ENCODE measurements at regions not wholly inside any gene's neighbourhood (a gene's known extent, or its start where the extent isn't known, plus 50 kb on each side); places are given as distances from the start of the nearest gene placed in this dataset.

DNA sequence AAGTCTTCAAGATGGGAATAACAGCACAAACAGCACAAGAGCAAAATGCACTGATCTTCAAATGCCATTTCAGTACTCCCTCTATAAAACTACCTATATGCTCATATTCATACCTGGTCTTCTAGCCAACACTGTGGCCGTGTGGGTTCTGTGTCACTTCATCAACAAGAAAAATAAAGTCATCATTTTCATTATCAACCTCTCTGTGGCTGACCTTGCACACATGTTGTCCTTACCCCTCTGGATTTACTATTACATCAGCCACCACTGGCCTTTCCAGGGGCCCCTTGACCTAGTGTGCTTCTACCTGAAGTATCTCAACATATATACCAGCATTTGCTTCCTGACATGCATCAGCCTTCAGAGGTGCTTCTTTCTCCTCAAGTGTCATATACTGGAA lies 59.6 kb upstream of the GPR174 start:
- no peaks in the 10 kb centered on the region for H3K9me3 ChIP-seq (replicated peaks in 1 of 11)
- H3K27me3 ChIP-seq: peaks cover 16 to 63% (median 37%) of the 10 kb centered on the region in 11 experiments
- no peaks in the 10 kb centered on the region for H4K20me1 ChIP-seq
- H3K36me3 ChIP-seq: no peaks in the 10 kb centered on the region
- H3K4me2 ChIP-seq: no peak overlapping the region
- no peak for TF ChIP-seq Cebpa-rat (IDR thresholded peaks at IDR 0.05)
- H3K4me3 ChIP-seq: no peak overlapping the region
- H3K9ac ChIP-seq: no peak overlapping the region
- peaks cover 0 to 9% (median 0%) of the 10 kb centered on the region in 10 experiments; a peak in 1 of 20 replicates for H3K4me1 ChIP-seq
- no peak overlapping the region for H3K27ac ChIP-seq

GRCh38 chrX:79089896-79090584 lies 54.4 kb upstream of the GPR174 start:
- no peak overlapping the region for H3K9ac ChIP-seq

GRCh38 chrX:79094075-79094832 lies 50.2 kb upstream of the GPR174 start:
- TF ChIP-seq Cebpa-rat (IDR thresholded peaks at IDR 0.05): no peak
- Histone ChIP-seq H3K27me3 (peaks cover 80 to 98% (median 96%) of the 10 kb centered on the region in 11 experiments), H3K36me3 (no peaks in the 10 kb centered on the region), H4K20me1 (no peaks in the 10 kb centered on the region), H3K9me3 (replicated peaks in 1 of 11) (no peaks in the 10 kb centered on the region; a peak in 1 of 22 replicates), H3K4me3 (no peak overlapping the region), H3K4me2 (no peak overlapping the region), H3K9ac (no peak overlapping the region), H3K4me1 (peaks cover 0 to 13% (median 0%) of the 10 kb centered on the region in 10 experiments; a peak in 1 of 20 replicates), H3K27ac (no peak overlapping the region)

More at GRCh38 chrX:79089896-79090584, 54.4 kb upstream of the GPR174 start:
- no peak overlapping the region for H3K4me3 ChIP-seq
- H3K9me3 ChIP-seq (replicated peaks in 1 of 11): no peaks in the 10 kb centered on the region
- no peak overlapping the region; a peak in 1 of 22 replicates for H3K27ac ChIP-seq
- no peaks in the 10 kb centered on the region for H3K36me3 ChIP-seq
- no peak for TF ChIP-seq Cebpa-rat (IDR thresholded peaks at IDR 0.05)
- peaks cover 0 to 15% (median 0%) of the 10 kb centered on the region in 10 experiments; a peak in 1 of 20 replicates for H3K4me1 ChIP-seq
- H3K27me3 ChIP-seq: peaks cover 47 to 82% (median 67%) of the 10 kb centered on the region in 11 experiments
- H4K20me1 ChIP-seq: no peaks in the 10 kb centered on the region
- H3K4me2 ChIP-seq: peak overlapping the region in 1 of 11 experiments; percentile 14; a peak in 1 of 22 replicates
